ENCODE measurements at regions not wholly inside any gene's neighbourhood (a gene's known extent, or its start where the extent isn't known, plus 50 kb on each side); places are given as distances from the start of the nearest gene placed in this dataset.

DNA sequence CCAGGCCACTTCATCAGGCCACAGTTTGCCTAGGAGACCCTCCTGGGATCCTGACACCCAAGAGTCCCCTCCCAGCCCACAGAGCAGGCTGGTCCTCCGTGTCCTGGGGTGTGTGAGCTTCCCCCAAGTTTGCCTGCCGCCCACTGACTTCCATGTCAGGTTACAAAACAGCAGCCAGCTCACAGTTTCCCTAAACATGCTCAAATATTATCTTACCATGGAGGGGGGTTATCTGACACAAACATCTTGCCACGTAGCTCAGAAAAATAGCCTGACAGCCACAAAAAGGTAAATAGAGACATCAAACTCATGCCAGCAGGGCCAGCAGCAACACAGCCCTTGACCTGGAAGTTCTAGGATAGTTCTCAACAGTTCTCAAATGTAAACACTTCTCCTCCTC, 346.5 kb downstream of the TNS1 start:
- FAIRE-seq = no peak
- dilution Hi-C loops (cut with MboI; ENCODE audit: extremely low pct_ligation_motif_present, low sequenced_read_pairs) = no loop called here
- H3K4me1 ChIP-seq (ENCODE audit: control insufficient read depth, extremely low read depth, insufficient read depth, low read length) = peaks cover 9% of the 10 kb centered on the region

GRCh38 chr2:217655651-217656050, 347.1 kb downstream of the TNS1 start:
- no peaks in the 10 kb centered on the region for H4K20me1 ChIP-seq (ENCODE audit: control insufficient read depth, extremely low read depth, insufficient read depth, low read length)
- peaks cover 9% of the 10 kb centered on the region for H3K4me1 ChIP-seq (ENCODE audit: control insufficient read depth, extremely low read depth, insufficient read depth, low read length)
- no peak overlapping the region for H3K9ac ChIP-seq (ENCODE audit: control insufficient read depth, extremely low read depth, insufficient read depth, low read length)
- dilution Hi-C loops (cut with MboI; ENCODE audit: extremely low pct_ligation_motif_present, low sequenced_read_pairs) = no loop called here
- DNase-seq (ENCODE audit: low read depth, low spot score) = no peak
- no peak for FAIRE-seq
- no peak overlapping the region for H3K4me3 ChIP-seq (ENCODE audit: control insufficient read depth in 2 of 3, extremely low read depth in 1 of 3, insufficient read depth in 2 of 3, low read depth in 1 of 3, low read length in 3 of 3)
- peaks cover 5% of the 10 kb centered on the region for H3K27me3 ChIP-seq (ENCODE audit: control insufficient read depth, extremely low read depth, insufficient read depth, low read length)
- no peaks in the 10 kb centered on the region for H3K36me3 ChIP-seq (ENCODE audit: control insufficient read depth in 2 of 2, extremely low read depth in 1 of 2, insufficient read depth in 2 of 2, low read length in 2 of 2)
- no peak overlapping the region for H3K27ac ChIP-seq (ENCODE audit: control insufficient read depth, insufficient read depth, low read length)
- TF ChIP-seq EZH2 (IDR thresholded peaks at IDR 0.05; ENCODE audit: low read length) = no peak
- TF ChIP-seq, protein P1, sequence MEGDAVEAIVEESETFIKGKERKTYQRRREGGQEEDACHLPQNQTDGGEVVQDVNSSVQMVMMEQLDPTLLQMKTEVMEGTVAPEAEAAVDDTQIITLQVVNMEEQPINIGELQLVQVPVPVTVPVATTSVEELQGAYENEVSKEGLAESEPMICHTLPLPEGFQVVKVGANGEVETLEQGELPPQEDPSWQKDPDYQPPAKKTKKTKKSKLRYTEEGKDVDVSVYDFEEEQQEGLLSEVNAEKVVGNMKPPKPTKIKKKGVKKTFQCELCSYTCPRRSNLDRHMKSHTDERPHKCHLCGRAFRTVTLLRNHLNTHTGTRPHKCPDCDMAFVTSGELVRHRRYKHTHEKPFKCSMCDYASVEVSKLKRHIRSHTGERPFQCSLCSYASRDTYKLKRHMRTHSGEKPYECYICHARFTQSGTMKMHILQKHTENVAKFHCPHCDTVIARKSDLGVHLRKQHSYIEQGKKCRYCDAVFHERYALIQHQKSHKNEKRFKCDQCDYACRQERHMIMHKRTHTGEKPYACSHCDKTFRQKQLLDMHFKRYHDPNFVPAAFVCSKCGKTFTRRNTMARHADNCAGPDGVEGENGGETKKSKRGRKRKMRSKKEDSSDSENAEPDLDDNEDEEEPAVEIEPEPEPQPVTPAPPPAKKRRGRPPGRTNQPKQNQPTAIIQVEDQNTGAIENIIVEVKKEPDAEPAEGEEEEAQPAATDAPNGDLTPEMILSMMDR (optimal IDR thresholded peaks at IDR 0.05 in 1 of 3, IDR thresholded peaks at IDR 0.05 in 1 of 3, conservative IDR thresholded peaks at IDR 0.05 in 1 of 3; ENCODE audit: extremely low read depth in 1 of 3, insufficient read depth in 2 of 3, low read length in 3 of 3) = no peak
- H2AFZ ChIP-seq (ENCODE audit: control insufficient read depth, low read length) = no peak overlapping the region
- H3K4me2 ChIP-seq (ENCODE audit: control insufficient read depth, extremely low read depth, insufficient read depth, low read depth, low read length) = no peak overlapping the region
- H3K9me3 ChIP-seq (ENCODE audit: control insufficient read depth, low read depth, low read length) = no peaks in the 10 kb centered on the region
- no peaks in the 10 kb centered on the region for H3K9me1 ChIP-seq (ENCODE audit: control insufficient read depth, extremely low read depth, insufficient read depth, low read length)
- H3K79me2 ChIP-seq (ENCODE audit: control insufficient read depth, insufficient read depth, low read length) = no peaks in the 10 kb centered on the region

More for the DNA sequence above, 346.5 kb downstream of the TNS1 start:
- Histone ChIP-seq H3K9ac (ENCODE audit: control insufficient read depth, extremely low read depth, insufficient read depth, low read length) (no peak overlapping the region), H3K36me3 (ENCODE audit: control insufficient read depth in 2 of 2, extremely low read depth in 1 of 2, insufficient read depth in 2 of 2, low read length in 2 of 2) (no peaks in the 10 kb centered on the region), H3K9me1 (ENCODE audit: control insufficient read depth, extremely low read depth, insufficient read depth, low read length) (no peaks in the 10 kb centered on the region), H3K27ac (ENCODE audit: control insufficient read depth, insufficient read depth, low read length) (no peak overlapping the region), H3K9me3 (ENCODE audit: control insufficient read depth, low read depth, low read length) (no peaks in the 10 kb centered on the region), H2AFZ (ENCODE audit: control insufficient read depth, low read length) (no peak overlapping the region), H3K4me3 (ENCODE audit: control insufficient read depth in 2 of 3, extremely low read depth in 1 of 3, insufficient read depth in 2 of 3, low read depth in 1 of 3, low read length in 3 of 3) (no peak overlapping the region), H3K27me3 (ENCODE audit: control insufficient read depth, extremely low read depth, insufficient read depth, low read length) (peaks cover 5% of the 10 kb centered on the region), H3K4me2 (ENCODE audit: control insufficient read depth, extremely low read depth, insufficient read depth, low read depth, low read length) (no peak overlapping the region), H4K20me1 (ENCODE audit: control insufficient read depth, extremely low read depth, insufficient read depth, low read length) (no peaks in the 10 kb centered on the region), H3K79me2 (ENCODE audit: control insufficient read depth, insufficient read depth, low read length) (no peaks in the 10 kb centered on the region)
- TF ChIP-seq, protein P1 (optimal IDR thresholded peaks at IDR 0.05 in 1 of 3, IDR thresholded peaks at IDR 0.05 in 1 of 3, conservative IDR thresholded peaks at IDR 0.05 in 1 of 3; ENCODE audit: extremely low read depth in 1 of 3, insufficient read depth in 2 of 3, low read length in 3 of 3) = no peak
- no peak for TF ChIP-seq EZH2 (IDR thresholded peaks at IDR 0.05; ENCODE audit: low read length)
- DNase-seq (ENCODE audit: low read depth, low spot score) = no peak

Data from keratinocyte (primary cell).